ENCODE measurements at regions not wholly inside any gene's neighbourhood (a gene's known extent, or its start where the extent isn't known, plus 50 kb on each side); places are given as distances from the start of the nearest gene placed in this dataset.

GRCh38 chr10:108598320-108598695 lies 1325.0 kb downstream of the XPNPEP1 start:
- TF ChIP-seq MAX (IDR thresholded peaks at IDR 0.05) (no peak), EP300 (IDR thresholded peaks at IDR 0.05; ENCODE audit: borderline replicate concordance) (no peak), CREB1 (IDR thresholded peaks at IDR 0.05; ENCODE audit: low read depth) (no peak), TAF1 (IDR thresholded peaks at IDR 0.05; ENCODE audit: low read depth) (no peak), TCF12 (IDR thresholded peaks at IDR 0.05; ENCODE audit: low read depth) (no peak), CEBPB (IDR thresholded peaks at IDR 0.05) (no peak), FOXM1 (IDR thresholded peaks at IDR 0.05; ENCODE audit: borderline replicate concordance, low read depth) (no peak)

Measured in Ishikawa (cell line).